ENCODE measurements at regions not wholly inside any gene's neighbourhood (a gene's known extent, or its start where the extent isn't known, plus 50 kb on each side); places are given as distances from the start of the nearest gene placed in this dataset.
"Not testable (repeated sequence)": the region's sequence is repeated elsewhere in the genome, so short reads cannot be mapped to it uniquely, and the experiment has no call there.

- H3K4me3 ChIP-seq, H3K9me3 ChIP-seq, DNase-seq, H3K36me3 ChIP-seq, H3K27me3 ChIP-seq: not testable (repeated sequence)
Observed at GRCh38 chr15:22519213-22519612, 60.5 kb downstream of the GOLGA6L22 start.

- DNase-seq, H3K4me3 ChIP-seq, H3K27me3 ChIP-seq: not testable (repeated sequence)
Observed at GRCh38 chr15:22526537-22526936, 67.8 kb downstream of the GOLGA6L22 start.

GRCh38 chr15:22527016-22527415, 68.3 kb downstream of the GOLGA6L22 start:
- H3K36me3 ChIP-seq, DNase-seq, H3K4me3 ChIP-seq, H3K9me3 ChIP-seq, H3K27me3 ChIP-seq: not testable (repeated sequence)

More at GRCh38 chr15:22526537-22526936, 67.8 kb downstream of the GOLGA6L22 start:
- not testable (repeated sequence) for H3K9me3 ChIP-seq, H3K36me3 ChIP-seq

- H3K27me3 ChIP-seq, H3K9me3 ChIP-seq: not testable (repeated sequence)
Observed at GRCh38 chr15:22529200-22529599, 70.5 kb downstream of the GOLGA6L22 start.

GRCh38 chr15:22559701-22560100, 101.0 kb downstream of the GOLGA6L22 start:
- not testable (repeated sequence) for H3K36me3 ChIP-seq, H3K27me3 ChIP-seq, DNase-seq, H3K4me3 ChIP-seq, H3K9me3 ChIP-seq

More at GRCh38 chr15:22529200-22529599, 70.5 kb downstream of the GOLGA6L22 start:
- H3K4me3 ChIP-seq, DNase-seq, H3K36me3 ChIP-seq: not testable (repeated sequence)

GRCh38 chr15:22561716-22562115, 103.0 kb downstream of the GOLGA6L22 start:
- not testable (repeated sequence) for H3K36me3 ChIP-seq, H3K9me3 ChIP-seq, H3K4me3 ChIP-seq, H3K27me3 ChIP-seq, DNase-seq

- not testable (repeated sequence) for H3K9me3 ChIP-seq, H3K27me3 ChIP-seq, H3K4me3 ChIP-seq, H3K36me3 ChIP-seq, DNase-seq
Observed at GRCh38 chr15:22566510-22566909, 107.8 kb downstream of the GOLGA6L22 start.

- DNase-seq, result not testable (repeated sequence)
Observed at GRCh38 chr15:22569486-22569885, 110.8 kb downstream of the GOLGA6L22 start.

GRCh38 chr15:22572152-22572735, 113.5 kb downstream of the GOLGA6L22 start:
- DNase-seq, H3K9me3 ChIP-seq, H3K36me3 ChIP-seq, H3K4me3 ChIP-seq, H3K27me3 ChIP-seq: not testable (repeated sequence)

More at GRCh38 chr15:22569486-22569885, 110.8 kb downstream of the GOLGA6L22 start:
- not testable (repeated sequence) for H3K36me3 ChIP-seq, H3K27me3 ChIP-seq, H3K9me3 ChIP-seq, H3K4me3 ChIP-seq

- not testable (repeated sequence) for H3K27me3 ChIP-seq, H3K4me3 ChIP-seq, H3K9me3 ChIP-seq, DNase-seq, H3K36me3 ChIP-seq
Observed at GRCh38 chr15:22572792-22573191, 114.1 kb downstream of the GOLGA6L22 start.

- H3K9me3 ChIP-seq, DNase-seq, H3K4me3 ChIP-seq, H3K36me3 ChIP-seq, H3K27me3 ChIP-seq: not testable (repeated sequence)
Observed at GRCh38 chr15:22577828-22578227, 119.1 kb downstream of the GOLGA6L22 start.

- not testable (repeated sequence) for H3K36me3 ChIP-seq, H3K9me3 ChIP-seq, H3K27me3 ChIP-seq, DNase-seq, H3K4me3 ChIP-seq
Observed at GRCh38 chr15:22579213-22579612, 120.5 kb downstream of the GOLGA6L22 start.

- DNase-seq, H3K4me3 ChIP-seq, H3K27me3 ChIP-seq, H3K36me3 ChIP-seq, H3K9me3 ChIP-seq: not testable (repeated sequence)
Observed at GRCh38 chr15:22587391-22587790, 128.7 kb downstream of the GOLGA6L22 start.

GRCh38 chr15:22598552-22598951, 139.8 kb downstream of the GOLGA6L22 start:
- DNase-seq, H3K9me3 ChIP-seq, H3K4me3 ChIP-seq, H3K27me3 ChIP-seq, H3K36me3 ChIP-seq: not testable (repeated sequence)

- not testable (repeated sequence) for H3K36me3 ChIP-seq, DNase-seq, H3K4me3 ChIP-seq, H3K9me3 ChIP-seq, H3K27me3 ChIP-seq
Observed at GRCh38 chr15:22599526-22600320, 141.0 kb downstream of the GOLGA6L22 start.

- not testable (repeated sequence) for H3K27me3 ChIP-seq, H3K4me3 ChIP-seq, H3K36me3 ChIP-seq, DNase-seq, H3K9me3 ChIP-seq
Observed at GRCh38 chr15:22616976-22617375, 158.3 kb downstream of the GOLGA6L22 start.

GRCh38 chr15:22631789-22632188, 154.7 kb upstream of the NIPA1 start:
- not testable (repeated sequence) for H3K9me3 ChIP-seq, H3K27me3 ChIP-seq

GRCh38 chr15:22639983-22640382, 146.5 kb upstream of the NIPA1 start:
- H3K4me3 ChIP-seq, H3K36me3 ChIP-seq, H3K9me3 ChIP-seq, DNase-seq, H3K27me3 ChIP-seq: not testable (repeated sequence)

More at GRCh38 chr15:22631789-22632188, 154.7 kb upstream of the NIPA1 start:
- not testable (repeated sequence) for H3K4me3 ChIP-seq, H3K36me3 ChIP-seq, DNase-seq
